HG02973 (cell line): ENCODE measurements at regions not wholly inside any gene's neighbourhood (a gene's known extent, or its start where the extent isn't known, plus 50 kb on each side); places are given as distances from the start of the nearest gene placed in this dataset.
"Not testable (repeated sequence)": the region's sequence is repeated elsewhere in the genome, so short reads cannot be mapped to it uniquely, and the experiment has no call there.

Source experiments
- ATAC-seq: cut with Tn5 transposase; IDR thresholded peaks from one replicate; pipeline ENCODE4 v1.9.1; 2021; ENCODE audit warnings: moderate library complexity; ENCODE audit not compliant: unreplicated experiment

DNA sequence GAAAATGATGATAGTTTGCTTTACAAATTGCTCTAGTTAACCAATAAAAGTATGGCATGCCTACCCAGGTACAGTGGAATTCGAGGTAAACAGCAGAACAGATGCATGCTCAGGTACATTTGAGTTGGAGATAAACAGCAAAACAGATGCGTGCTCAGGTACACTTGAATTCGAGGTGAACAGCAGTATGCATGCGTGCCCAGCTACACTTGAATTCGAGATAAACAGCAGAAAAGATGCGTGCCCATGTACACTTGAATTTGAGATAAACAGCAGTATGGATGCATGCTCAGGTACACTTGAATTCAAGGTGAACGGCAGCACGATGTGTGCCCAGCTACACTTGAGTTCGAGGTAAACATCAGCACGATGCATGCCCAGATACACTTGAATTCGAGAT lies 155.2 kb upstream of the TPTE start:
- ATAC-seq, result not testable (repeated sequence)

GRCh38 chr21:10367586-10367985 lies 153.8 kb upstream of the TPTE start:
- ATAC-seq, result not testable (repeated sequence)

GRCh38 chr21:10368323-10368798 lies 153.0 kb upstream of the TPTE start:
- ATAC-seq, result not testable (repeated sequence)

DNA sequence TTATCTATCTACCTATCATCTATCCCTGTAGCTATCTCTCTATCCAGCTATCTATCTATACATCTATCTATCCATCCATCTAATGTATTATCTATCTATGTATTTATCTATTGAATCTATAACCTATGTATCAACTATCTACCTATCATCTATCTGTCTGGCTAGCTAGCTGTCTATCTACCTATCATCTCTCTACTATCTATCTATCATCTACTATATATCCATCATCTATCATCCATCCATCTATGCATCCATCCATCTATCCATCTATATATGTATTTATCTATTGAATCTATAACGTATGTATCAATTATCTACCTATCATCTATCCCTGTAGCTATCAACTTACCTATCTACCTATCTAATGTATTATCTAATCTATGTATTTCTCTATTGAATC lies 152.1 kb upstream of the TPTE start:
- ATAC-seq, result not testable (repeated sequence)

DNA sequence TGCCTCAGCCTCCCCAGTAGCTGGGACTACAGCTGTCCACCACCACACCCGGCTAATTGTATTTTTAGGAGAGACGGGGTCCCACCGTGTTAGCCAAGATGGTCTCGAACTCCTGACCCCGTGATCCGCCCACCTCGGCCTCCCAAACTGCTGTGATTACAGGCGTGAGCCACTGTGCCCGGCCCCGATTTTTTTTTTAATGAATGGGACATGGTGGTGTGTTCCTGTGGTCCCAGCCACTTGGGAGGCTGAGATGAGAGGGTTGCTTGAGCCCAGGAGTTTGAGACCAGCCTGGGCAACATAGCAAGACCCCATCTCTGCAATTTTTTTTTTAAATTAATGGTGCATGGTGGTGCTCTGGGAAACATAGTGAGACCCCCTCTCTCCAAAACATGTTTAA lies 143.6 kb upstream of the TPTE start:
- ATAC-seq, result not testable (repeated sequence)

DNA sequence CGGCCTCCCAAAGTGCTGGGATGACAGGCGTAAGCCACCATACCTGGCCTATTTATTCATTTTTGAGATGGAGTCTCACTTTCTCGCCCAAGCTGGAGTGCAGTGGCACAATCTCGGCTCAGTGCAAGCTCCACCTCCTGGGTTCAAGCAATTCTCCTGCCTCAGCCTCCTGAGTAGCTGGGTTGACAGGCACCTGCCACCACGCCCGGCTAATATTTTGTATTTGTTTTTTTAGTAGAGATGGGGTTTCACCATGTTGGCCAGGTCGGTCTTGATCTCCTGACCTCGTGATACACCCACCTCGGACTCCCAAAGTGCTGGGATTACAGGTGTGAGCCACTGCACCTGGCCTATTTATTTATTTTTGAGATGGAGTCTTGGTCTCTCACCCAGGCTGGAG lies 141.6 kb upstream of the TPTE start:
- ATAC-seq, result not testable (repeated sequence)

DNA sequence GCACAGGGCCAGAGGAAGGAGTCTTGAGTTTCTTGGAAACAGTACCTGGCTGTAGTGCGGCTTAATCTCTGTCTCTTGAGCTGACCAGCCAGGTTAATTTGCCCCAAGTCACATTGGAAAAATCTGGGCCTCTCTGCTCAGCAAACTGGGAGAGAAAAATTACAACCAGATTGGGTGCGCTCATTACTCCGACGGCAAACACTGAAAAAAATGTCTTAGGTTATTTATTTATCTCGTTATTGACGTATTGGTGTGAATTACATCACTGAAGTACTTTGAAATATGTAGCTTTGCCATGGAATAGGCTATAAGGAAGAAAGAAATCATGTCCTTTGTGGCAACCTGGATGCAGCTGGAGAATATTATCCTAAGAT lies 139.7 kb upstream of the TPTE start:
- not testable (repeated sequence) for ATAC-seq

DNA sequence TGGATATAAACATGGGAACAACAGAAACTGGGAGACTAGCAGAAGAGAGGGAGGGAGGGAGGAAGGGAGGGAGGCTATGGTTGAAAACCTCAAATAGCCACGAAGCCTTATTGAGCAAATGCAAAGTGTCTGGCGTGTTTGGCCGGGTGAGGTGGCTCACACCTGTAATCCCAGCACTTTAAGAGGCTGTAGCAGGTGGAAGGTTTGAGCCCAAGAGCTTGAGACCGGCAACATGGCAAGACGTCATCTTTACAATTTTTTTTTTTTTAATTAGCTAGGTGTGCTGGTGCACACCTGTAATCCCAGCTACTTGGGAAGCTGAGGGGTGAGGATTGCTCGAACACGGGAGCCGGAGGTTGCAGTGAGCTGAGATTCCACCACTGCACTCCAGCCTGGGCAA lies 139.2 kb upstream of the TPTE start:
- ATAC-seq, result not testable (repeated sequence)

GRCh38 chr21:10382580-10382979 lies 138.8 kb upstream of the TPTE start:
- ATAC-seq, result not testable (repeated sequence)

GRCh38 chr21:10383571-10383970 lies 137.8 kb upstream of the TPTE start:
- not testable (repeated sequence) for ATAC-seq

- ATAC-seq, result not testable (repeated sequence)
Observed at GRCh38 chr21:10384304-10384861, 137.0 kb upstream of the TPTE start.

DNA sequence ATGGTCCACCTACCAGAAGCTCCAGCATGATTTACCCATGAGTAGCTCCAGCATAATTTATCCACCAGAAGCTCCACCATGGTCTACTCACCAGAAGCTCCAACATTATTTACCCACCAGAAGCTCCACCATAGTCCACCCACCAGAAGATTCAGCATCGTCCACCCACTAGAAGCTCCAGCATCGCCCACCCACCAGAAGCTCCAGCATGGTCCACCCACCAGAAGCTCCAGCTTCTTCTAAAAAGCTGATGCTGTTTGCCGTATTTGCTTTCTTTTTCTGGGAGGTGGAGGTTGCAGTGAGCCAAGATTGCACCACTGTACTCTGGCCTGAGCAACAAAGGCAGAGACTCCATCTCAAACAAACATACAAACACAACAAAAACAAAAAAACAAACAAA lies 136.2 kb upstream of the TPTE start:
- ATAC-seq, result not testable (repeated sequence)

DNA sequence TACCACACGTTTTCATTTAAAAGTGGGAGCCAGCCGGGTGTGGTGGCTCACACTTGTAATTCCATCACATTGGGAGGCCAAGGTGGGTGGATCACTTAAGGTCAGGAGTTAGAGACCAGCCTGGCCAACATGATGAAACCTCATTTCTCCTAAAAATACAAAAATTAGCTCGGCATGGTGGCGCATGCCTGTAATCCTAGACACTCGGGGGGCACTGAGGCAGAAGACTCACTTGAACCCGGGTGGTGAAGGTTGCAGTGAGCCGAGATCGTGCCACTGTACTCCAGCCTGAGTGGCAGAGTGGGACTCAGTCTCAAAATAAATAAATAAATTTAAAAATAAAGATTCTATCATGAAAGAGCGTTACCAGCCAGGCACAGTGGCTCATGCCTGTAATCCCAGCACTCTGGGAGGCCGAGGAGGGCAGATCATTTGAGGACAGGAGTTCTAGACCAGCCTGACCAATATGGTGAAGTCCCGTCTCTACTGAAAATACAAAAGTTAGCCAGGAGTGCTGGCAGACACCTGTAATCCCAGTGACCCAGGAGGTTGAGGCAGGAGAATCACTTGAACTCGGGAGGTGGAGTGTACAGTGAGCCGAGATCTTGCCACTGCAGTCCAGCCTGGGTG lies 135.4 kb upstream of the TPTE start:
- not testable (repeated sequence) for ATAC-seq

GRCh38 chr21:10387692-10388450 lies 133.5 kb upstream of the TPTE start:
- ATAC-seq, result not testable (repeated sequence)

DNA sequence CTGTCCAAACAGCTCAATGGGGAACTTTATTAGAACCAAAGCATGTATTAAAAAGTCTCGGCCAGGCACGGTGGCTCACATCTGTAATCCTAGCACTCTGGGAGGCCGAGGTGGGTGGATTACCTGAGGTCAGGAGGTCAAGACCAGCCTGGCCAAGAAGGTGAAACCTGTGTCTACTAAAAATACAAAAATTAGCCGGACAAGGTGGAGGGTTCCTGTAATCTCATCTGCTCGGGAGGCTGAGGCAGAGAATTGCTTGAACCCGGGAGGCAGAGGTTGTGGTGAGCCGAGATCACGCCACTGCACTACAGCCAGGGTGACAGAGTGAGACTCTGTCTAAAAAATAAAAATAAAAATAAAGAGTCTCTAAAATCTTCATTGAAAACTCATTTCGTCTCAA lies 132.8 kb upstream of the TPTE start:
- not testable (repeated sequence) for ATAC-seq

DNA sequence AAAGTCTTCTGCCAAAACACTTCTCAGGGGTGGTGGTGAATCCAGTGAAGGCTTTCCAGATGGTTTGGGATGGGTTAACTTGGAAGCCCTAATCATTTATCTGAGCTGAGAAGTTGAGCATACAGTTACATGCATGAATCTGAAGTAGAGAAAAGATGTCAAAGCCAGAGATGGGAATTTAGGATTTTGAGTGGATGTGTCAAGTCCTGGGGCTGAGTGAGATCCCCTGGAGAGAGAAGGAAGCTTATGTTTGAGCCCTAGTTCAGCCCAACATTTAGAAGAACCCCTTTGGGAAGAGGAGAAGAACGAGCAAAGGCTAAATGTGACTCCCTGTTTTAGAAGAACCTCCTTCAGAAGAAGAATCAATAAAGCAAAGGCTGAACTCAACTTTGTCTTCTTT lies 129.1 kb upstream of the TPTE start:
- not testable (repeated sequence) for ATAC-seq

DNA sequence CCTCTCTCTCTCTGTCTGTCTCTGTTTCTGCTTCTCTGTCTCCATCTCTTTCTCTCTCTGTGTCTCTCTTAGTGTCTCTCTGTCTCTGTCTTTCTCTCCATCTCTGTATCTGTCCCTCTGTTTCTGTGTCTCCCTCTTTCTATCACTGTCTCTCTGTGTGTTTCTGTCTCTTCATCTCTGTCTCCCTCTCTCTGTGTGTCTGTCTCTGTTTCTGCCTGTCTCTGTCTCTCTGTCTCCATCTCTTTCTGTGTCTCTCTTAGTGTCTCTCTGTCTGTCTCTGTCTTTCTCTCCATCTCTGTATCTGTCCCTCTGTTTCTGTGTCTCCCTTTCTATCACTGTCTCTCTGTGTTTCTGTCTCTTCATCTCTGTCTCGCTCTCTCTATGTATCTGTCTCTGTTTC lies 125.4 kb upstream of the TPTE start:
- ATAC-seq, result not testable (repeated sequence)

- not testable (repeated sequence) for ATAC-seq
Observed at GRCh38 chr21:10397495-10397915, 123.9 kb upstream of the TPTE start.

- ATAC-seq, result not testable (repeated sequence)
Observed at GRCh38 chr21:10398692-10399489, 122.5 kb upstream of the TPTE start.

DNA sequence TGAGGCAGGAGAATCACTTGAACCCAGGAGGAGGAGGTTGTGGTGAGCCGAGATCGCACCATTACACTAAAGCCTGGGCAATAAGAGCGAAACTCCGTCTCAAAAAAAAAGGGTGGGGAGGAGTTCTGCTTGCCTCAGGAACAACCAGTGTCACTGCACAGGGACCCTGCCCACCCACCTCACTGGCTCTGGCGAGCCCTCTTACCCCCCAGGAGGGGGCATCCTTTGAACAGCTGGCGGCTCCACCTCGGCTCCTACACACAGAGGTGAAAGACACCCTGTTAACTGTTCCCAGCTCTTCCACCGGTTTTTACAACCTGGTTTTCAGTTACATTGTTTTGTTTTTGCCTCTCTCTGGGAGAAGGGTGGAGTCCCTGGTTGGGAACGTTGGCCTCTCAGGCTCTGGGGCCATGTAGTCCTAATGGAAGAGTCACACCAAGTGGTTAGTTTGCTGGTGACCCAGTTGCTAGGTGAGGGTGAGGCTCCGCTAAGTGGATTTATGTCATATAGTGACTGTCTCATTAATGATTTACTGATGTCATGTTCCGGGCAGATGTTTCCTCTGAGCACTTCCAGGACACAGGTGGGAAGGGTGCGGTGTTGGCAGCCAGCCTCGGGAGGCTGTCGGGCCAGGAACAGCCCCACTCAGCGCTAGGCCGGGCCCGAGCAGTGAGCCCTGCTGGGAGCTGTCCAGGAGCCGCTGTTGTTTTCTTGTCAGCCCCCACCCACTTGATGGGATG lies 120.6 kb upstream of the TPTE start:
- ATAC-seq, result not testable (repeated sequence)
